GM21619 (cell line): ENCODE measurements at regions not wholly inside any gene's neighbourhood (a gene's known extent, or its start where the extent isn't known, plus 50 kb on each side); places are given as distances from the start of the nearest gene placed in this dataset.
"Not testable (repeated sequence)": the region's sequence is repeated elsewhere in the genome, so short reads cannot be mapped to it uniquely, and the experiment has no call there.

Source experiments
- ATAC-seq: cut with Tn5 transposase; IDR thresholded peaks from one replicate; pipeline ENCODE4 v1.9.1; 2021; ENCODE audit not compliant: unreplicated experiment

DNA sequence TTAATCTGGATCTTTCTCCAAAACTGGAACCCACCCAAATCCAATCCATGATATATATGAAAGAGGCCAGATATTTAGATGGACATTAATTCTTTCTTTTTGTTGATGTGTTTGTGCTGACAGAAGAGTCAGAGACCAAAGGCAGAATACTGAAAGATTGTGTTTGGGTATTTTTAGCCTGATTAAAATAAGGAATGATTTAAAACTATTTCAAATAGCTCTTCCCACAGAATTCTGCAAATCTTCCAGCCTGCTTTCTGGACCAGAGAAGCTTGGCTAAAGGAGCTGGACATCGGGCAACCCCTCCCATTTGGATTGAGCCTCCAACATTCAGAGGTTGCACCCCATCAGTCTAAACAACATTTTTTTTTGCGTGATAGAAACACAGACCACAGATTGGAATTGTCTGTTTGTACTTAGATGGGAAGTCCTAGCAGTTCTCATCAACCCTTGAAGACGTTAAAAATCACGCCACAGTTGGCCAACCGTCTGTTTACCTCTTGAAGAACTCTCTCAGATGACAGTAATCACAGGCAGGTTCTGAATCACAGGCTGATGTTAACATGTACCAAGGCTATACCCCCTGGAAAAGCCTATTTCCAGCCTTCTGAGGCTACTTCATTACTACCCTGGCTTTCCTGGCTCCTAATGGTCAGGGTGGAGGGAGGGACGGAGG is 155.2 kb upstream of the NRP1 start:
- no peak for ATAC-seq

DNA sequence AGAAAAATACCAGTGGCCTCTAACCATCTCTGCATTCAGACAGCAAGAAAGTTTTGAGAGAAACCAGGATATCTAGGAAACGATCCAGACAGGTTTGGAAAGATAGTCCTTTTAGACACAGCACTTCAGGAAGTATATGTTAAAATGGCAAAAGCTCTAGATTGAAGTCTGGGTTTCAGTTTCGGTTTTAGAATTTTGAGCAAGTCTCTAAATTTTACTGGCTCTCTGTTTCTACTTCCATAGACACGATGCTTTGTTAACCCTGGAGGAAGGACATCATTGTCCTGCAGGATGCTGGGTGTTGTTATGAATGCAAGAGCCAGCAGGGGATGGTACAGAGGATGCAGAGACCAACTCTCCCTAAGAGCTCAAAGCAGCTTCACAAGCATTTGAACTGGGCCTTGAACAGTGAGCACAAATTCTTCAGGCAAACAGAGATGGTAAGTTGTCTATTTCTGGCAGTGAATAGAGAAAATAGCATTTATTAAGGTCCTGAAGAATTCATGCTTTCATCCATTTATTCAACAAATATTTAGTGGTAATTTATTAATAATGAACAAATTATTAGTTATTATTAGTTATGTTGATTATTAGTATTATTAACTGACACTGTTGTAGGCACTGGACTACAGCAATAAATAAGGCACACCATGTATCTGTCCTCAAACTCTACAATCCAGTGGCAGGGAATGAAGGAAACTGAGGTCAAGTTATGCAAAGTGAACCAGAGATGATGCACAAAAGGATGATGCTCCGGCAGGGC is 152.7 kb upstream of the NRP1 start:
- no peak for ATAC-seq

DNA sequence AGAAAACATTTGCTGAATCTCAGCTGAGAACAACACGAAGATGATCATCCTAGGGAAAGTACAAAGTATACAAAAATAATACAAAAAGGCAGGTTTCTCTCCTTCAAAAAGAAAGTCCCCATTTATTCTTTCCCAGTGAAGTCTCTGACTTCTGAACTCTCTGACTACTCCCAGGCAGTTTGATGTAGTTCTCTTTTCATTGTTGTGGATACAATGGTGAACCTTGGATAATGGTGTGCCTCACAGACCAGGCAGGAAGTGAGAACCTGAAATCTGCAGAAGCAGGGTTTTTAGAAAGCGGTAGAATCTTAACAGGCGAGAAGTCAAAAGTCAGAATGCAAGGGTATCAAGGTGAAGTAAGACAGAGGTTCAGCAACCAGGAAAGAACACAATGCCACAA is 150.8 kb upstream of the NRP1 start:
- no peak for ATAC-seq

DNA sequence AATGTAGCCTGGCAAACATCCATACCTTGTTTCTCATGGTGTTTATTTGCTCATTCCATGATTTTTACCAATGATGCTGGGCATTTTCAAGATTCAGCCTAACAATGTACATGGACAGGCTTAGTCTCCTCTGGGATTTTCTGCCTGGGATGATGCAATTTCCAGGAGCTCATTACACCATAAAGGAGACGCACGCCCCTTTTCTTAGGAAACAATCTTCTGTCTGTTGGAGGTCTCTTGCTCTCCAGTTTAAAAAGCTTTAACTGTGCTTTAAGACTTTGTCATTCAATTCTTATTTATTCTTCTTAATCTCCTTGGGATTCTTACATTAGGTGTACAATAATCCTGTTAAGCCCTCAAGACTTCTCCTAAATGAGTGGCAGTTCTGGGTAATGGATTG is 150.3 kb upstream of the NRP1 start:
- ATAC-seq = no peak

DNA sequence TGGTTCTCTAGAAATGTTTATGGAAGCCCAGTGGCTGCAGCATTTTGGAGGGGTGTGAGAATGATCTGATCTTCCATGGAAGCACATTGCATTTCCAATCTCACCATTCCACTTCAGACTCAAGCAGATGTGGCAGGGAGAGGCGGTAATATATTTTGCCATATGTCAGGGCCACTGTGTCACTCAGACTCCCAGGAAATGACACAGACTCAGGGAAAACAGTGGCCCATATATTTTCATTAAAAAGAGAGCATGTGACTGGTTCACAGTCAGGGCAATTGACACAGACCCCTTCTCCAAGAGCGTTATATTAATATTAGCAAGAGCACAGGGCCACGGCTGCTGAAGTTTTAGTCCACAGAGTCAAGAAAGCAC is 149.3 kb upstream of the NRP1 start:
- ATAC-seq = no peak

DNA sequence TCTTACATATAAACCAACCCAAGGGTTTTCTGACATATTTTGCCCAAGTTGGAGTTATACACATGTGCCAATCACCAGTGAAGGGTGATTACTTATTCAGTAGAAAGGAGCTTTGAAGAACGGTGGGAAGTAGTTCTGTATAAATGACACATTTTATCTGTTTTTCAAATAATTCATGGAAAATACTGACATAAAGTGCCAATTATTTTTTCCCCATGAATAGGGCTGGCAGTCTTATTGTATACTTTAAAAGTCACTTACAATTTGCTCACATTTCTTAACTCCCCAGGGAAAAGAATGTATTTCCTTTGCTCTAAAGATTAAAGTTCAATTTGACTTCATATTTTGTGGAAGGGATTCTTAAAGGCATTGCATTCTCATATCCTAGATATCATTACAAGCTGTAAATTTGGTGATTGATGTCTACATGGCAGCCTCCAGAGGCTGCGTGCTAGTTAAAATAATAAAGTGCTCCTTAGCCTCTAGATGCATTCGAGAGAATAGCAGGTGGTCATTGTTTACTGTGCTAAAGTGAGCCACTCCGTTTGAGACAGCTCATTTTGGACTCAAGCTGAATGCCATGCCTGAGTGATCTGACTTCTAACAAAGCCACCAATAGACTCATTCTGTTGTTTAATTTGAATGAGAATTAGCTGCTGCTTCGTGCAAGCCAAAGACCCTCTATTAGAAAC is 148.8 kb upstream of the NRP1 start:
- ATAC-seq = no peak

DNA sequence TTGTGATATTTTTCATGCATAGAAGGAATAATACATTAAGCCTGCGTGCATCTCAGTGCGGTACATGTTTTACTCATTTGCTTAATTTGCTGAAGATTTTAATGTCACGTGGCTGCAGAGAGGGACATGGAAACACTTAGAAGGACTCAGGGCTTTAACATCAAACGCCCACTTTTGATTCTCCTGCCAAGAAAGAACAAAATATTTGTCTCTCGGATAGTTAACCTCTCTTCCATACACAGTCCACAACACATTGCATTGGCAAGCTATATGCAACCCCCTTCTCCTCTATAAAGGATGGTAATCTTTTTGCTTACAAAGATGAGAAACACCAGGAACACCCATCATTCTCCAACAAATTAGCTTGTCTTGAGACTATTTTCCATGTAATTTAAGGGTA is 148.0 kb upstream of the NRP1 start:
- no peak for ATAC-seq

DNA sequence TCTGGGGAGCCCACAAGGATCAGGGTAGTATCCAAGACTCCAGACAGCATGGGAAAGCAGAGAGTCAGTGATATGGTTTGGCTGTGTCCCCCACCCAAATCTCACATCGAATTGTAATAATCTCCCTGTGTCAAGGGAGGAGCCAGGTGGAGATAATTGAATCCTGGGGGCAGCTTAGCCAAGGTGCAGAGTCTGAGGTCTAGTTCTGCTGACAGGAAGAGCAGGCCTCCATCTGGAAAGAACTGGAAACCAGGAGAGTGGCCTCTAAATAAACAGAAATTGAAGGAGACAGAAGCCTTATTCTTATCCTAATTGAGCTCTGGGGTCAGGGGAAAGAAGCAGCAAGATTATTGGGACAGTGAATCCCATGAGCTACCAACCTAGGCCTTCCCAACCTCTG is 146.7 kb upstream of the NRP1 start:
- ATAC-seq = no peak

DNA sequence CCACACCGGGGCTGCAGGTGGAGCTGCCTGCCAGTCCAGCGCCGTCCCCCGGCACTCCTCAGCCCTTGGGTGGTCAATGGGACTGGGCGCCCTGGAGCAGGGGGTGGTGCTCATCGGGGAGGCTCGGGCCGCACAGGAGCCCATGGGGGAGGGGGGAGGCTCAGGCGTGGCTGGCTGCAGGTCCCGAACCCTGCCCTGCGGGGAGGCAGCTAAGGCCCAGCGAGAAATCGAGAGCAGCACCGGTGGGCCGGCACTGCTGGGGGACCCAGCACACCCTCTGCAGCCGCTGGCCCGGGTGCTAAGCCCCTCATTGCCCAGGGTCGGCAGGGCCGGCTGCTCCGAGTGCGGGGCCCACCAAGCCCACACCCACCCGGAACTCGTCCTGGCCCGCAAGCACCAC is 145.9 kb upstream of the NRP1 start:
- ATAC-seq = not testable (repeated sequence)

DNA sequence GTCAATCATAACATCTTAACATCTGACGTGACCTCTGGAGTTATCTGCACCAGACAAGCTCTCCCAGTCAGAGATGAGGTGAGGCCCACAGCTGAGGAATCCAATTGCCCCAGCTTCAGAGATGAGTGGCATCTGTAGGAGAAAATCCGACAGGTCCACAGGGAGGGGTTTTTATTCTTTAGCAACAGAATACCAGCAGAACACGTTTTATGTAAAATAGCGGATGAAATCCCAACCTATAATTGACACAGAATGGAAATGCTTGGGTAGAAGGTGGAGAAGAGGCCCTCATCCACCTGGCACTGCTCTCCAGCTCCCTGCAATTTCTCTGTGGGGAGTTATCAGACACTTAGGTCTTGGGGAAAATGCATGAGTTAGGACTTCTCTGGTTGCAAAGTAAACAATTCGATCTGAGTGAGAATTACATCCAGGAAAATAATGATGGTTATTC is 144.2 kb upstream of the NRP1 start:
- no peak for ATAC-seq

DNA sequence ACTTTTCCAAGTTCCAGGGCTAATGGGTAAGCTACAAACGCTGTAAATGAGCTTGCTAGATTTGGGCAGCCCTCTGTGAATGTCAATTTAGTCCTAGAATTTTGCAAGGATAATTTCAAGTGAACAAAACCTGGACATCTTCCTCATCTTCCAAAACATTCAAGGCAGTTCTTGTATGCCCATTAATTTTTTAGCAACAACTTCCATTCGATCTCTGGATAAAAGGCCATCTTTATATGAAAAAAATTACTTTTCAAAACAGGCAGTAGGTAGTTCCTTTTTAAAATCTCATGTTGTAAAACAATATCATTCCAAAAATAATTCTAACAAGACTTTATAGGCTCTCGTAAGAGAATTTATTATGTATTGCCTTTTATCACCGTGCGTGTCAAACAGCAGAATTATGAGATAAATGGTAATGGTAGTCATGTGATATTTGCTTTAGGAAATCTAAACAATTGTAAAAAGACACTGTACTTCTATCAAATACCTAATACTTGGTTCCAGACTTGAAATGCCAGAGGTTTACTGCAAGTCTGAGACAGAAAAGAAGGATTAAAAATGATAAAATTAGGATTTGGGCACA is 143.7 kb upstream of the NRP1 start:
- ATAC-seq = no peak

DNA sequence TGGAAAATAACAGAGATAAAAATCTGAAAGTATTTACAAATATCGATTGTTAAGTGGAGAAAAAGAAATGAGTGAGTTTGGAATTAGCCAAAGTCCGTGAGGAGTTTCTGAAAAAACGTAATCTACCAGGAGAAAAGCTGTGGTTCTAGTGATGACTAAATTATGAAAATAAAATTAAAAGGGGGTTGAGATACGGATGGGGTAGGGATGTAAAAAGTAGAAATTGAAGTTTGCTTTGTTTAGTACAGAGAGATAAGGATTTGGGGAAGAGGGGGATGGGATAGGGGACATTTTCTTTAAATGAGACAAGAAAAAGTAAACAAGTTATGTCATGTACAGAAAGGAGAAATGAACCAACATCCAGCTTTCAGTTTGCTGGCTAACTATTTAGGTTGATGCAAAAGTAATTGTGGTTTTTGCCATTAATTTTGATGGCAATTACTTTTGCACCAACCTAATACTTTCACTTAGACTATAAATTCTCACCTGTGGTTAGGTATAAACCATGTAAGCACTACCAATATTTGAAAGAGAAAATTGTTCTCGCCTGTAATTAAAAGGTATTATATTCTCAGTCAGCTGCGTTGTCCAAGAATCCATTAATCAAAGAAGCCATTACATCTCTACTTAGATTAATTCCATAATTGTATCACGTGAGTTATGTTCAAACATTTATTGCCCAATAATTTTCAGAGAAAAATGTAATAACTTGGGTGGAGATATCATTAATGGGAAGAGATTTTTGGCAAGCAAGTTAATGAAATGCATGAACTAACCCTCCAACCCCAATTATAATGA is 143.0 kb upstream of the NRP1 start:
- ATAC-seq = no peak

DNA sequence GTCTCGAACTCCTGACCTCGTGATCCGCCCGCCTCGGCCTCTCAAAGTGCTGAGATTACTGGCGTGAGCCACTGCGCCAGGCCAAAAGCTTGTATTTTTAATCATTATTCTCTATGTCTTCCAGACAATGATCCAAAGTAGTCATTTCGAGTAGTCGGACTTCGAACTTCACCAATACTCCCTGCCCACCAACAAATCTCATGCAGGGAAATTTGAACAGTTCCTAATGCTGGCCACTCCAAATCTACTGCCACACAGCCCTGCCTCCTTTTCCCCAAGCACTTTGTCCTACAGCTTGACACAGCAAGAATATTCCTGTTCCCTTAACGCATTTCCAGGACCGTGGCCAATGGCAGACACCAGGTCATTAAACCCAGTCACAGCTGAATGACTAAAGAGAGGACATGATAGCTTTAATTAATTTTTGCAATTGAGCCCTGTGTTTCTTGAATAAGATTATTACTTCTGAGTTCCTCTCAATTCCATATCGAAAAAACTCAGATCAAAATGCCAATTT is 142.3 kb upstream of the NRP1 start:
- ATAC-seq = no peak

DNA sequence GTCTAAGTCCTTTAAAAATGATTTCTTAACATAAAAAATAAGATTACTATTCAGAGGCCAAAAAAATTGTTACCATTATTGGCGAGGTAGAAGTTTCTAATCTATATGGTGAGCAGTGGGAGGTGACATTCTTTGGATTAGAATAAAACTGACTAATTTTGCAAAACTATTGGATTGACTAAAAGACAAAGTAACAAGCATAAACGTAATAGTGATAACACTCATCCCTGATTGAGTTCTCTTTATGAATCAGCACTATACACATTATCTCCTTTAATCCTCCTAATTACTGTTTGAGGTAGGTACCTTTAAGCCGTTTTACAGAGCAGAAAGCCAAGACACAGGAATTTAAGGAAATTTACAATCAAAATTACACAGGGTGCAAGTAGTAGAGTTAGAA is 139.2 kb upstream of the NRP1 start:
- ATAC-seq = no peak

DNA sequence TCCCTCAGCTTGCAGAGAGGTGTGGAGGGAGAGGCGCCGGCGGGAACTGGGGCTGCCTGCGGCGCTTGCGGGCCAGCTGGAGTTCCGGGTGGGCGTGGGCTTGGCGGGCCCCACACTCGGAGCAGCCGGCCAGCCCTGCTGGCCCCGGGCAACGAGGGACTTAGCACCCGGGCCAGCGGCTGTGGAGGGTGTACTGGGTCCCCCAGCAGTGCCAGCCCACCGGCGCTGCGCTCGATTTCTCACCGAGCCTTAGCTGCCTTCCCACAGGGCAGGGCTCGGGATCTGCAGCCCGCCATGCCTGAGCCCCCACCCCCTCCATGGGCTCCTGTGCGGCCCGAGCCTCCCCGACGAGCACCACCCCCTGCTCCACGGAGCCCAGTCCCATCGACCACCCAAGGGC is 133.5 kb upstream of the NRP1 start:
- not testable (repeated sequence) for ATAC-seq

DNA sequence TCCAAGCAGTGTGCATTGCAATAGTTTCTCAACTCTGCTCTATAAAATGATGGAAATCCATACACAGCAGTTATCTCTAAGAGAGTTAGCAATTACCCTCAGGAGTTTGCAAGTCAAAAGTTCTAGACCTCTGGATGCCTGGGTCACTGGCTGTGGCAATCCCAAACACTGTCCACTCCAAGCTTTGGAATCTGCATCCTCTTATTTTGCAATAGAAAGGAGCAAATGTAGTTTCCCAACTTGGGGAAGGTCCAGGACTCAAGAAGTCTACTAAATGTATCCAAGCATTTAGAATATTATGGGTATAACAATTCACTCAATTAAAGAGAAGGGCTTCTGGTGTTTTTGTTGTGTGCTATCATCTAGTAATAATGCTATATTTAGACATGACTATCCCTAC is 131.3 kb upstream of the NRP1 start:
- ATAC-seq = no peak

DNA sequence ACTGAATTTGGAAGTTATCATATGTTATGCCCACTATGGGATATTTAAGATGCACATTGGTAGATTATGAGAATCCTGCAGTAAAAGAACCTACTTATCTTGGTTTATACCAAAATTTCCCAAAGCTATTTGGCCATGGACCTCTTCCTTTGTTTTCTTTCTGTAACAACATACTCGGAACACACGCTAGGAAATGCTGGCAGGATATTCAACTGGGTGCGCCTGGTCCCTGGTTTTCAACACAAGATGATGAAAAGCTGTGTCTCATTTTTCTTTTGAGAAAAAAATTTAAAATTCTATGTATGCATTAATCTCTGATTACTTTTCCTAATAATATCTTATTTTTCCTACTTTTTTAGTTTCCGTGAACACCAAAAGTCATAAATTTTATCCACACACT is 128.5 kb upstream of the NRP1 start:
- no peak for ATAC-seq

DNA sequence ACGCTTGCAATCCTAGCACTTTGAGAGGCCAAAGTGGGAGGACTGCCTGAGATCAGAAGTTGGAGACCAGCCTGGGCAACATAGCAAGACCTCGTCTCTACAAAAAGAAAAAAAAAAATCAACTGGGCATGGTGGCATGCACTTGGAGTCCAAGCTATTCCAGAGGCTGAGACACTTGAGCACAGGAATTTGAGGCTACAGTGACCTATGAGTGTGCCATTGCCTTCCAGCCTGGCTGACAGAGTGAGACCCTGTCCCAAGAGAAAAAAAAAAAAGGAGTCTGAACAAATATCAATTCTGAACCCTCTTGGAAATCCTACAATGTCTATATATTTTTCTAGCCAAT is 126.8 kb upstream of the NRP1 start:
- no peak for ATAC-seq

DNA sequence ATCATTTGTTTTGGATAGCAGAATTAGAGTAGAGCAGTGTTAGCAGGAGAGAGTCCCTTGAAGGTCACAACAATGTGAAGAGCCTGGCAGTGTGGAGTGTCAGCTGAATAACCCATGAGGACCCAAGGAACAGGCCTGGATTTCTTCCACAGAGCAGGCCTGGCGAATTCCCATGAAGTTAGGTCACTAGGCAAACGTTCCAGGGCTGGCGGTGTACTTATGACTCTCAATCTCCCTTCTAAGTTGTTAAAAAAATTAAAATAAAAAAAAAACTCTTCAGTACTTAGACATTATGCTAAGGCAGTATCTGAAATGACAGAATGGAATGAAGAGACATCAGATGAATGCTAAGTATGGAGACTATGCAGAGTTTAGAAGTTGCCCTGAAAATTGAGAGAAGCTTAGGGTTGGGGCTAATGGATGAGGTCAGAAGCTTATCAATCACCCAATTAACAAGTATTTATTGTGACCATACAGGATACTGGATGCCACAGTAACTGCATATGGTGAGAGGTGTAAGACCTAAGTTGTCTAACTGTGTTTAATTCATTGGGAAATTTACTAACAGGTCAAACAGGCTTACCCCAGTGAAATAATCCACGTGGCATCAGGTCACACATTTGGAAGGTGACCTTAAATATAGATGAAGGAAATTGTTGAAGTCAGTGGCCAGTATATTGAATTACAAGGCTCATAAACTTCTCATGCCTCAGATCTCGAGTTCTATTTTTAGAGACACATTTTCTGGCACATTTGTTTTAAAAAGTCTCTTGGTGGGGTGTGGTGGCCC is 126.2 kb upstream of the NRP1 start:
- no peak for ATAC-seq

DNA sequence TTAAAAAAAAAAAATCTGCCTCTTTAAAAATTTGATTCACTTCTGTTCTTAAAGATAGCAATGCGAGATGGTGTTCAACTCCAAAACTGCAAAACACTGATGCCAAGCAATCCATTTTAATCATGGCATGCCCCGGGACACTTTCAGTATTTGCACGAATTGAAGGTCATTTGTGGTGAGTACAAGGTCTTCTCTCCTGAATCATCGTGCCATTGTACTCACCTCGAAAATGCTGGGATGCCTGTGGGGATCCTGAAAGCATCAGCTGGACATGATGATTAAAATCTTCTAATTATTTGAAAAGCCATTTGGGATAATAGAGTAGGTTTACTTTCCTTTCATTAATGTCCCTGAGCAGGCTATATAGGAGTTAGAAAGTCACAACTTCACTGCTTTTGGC is 125.1 kb upstream of the NRP1 start:
- ATAC-seq = no peak
